ENCODE measurements at regions not wholly inside any gene's neighbourhood (a gene's known extent, or its start where the extent isn't known, plus 50 kb on each side); places are given as distances from the start of the nearest gene placed in this dataset.

DNA sequence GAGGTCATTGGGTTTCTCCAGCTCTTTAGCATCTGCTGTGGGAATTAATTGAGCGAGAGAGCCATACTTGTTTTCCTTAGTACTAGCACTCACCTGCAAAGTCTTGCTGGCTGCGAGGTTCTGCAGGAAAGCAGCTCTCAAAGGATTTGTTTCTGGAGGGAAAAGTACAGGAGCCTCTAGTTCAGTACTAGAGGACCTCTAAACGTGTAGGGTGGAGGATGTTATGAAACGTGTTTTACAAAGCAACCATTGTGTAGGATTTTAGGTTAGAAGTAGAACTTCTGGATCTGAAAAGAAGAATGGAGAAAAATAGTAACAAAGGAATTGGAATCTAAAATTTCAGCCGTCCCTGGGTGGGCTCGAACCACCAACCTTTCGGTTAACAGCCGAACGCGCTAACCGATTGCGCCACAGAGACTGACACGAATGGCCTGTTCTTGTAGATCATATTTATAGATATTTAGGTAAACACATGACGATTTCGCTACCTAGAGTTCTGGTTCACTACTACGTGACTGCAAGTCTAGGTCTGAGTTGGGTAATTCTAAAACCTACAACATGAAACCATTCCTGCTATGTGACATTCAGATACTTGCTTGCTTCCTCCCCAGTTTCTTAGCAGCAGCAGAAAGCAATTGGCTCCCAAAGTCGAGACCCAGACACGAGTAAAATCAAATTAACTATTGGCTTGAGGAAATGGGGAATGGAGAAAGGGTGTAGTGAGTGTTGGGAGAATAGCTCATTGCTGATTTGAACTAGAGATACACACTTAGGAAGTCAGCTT, 60.2 kb upstream of the CFAP126 start:
- TF ChIP-seq EP300 (IDR thresholded peaks at IDR 0.05) (no peak), CTCF (IDR thresholded peaks at IDR 0.05) (no peak), POLR2A (IDR thresholded peaks at IDR 0.05) (no peak), POLR2AphosphoS5 (IDR thresholded peaks at IDR 0.05) (no peak)
